ENCODE measurements at regions not wholly inside any gene's neighbourhood (a gene's known extent, or its start where the extent isn't known, plus 50 kb on each side); places are given as distances from the start of the nearest gene placed in this dataset.

DNA sequence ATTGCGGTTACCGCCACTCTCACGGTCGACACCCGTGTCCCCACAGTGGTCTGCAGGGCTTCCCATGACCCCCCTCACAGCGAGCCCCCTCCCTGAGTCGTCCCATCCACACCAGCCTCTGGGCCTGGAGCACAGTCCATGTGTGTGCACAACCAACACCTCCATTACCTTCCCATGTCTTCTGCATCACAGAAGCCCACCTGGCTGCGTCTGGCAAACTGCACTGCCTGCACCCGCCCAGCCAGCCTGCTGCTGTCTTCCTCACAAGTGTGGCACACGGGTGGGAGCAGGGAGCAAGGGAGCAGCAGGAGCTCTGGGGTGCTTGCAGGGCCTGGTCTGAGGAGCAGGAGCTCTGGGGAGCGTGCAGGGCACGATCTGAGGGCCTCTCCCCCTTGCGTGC lies 415.3 kb upstream of the IRX4 start:
- TF ChIP-seq, protein P1, sequence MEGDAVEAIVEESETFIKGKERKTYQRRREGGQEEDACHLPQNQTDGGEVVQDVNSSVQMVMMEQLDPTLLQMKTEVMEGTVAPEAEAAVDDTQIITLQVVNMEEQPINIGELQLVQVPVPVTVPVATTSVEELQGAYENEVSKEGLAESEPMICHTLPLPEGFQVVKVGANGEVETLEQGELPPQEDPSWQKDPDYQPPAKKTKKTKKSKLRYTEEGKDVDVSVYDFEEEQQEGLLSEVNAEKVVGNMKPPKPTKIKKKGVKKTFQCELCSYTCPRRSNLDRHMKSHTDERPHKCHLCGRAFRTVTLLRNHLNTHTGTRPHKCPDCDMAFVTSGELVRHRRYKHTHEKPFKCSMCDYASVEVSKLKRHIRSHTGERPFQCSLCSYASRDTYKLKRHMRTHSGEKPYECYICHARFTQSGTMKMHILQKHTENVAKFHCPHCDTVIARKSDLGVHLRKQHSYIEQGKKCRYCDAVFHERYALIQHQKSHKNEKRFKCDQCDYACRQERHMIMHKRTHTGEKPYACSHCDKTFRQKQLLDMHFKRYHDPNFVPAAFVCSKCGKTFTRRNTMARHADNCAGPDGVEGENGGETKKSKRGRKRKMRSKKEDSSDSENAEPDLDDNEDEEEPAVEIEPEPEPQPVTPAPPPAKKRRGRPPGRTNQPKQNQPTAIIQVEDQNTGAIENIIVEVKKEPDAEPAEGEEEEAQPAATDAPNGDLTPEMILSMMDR (IDR thresholded peaks at IDR 0.05; ENCODE audit: low read depth, low read length): no peak
- Histone ChIP-seq H3K27ac (ENCODE audit: low read depth, low read length) (no peak overlapping the region), H3K9me3 (ENCODE audit: control insufficient read depth, insufficient read depth, low read length) (peaks cover 72% of the 10 kb centered on the region), H3K27me3 (ENCODE audit: control insufficient read depth, insufficient read depth, low read length) (no peaks in the 10 kb centered on the region), H3K4me3 (ENCODE audit: low read depth, low read length) (no peak overlapping the region)
- POLR2A ChIA-PET: no interaction called here
- no peak for DNase-seq (ENCODE audit: low read depth, low spot score)
- CTCF ChIA-PET: no interaction called here

DNA sequence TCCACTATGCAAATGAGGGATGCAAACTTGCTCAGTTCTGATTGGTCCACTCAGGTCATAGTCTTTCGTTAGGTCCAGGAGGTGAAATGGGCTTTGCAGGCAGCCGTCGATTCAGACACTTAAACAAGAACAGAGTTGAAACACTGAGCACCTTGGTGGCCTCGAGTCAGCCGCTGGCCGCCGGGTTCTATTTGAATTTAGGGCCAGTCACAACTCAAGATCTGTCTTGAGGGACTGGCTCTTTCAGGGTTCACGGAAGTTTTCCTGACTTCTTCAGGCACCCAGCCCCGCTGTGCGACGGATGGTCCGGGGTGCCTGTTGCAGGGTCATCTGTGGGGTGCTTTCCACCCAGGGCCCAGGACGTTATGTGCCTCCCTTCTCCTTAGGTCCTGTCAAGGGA lies 412.8 kb upstream of the IRX4 start:
- TF ChIP-seq, protein P1 (IDR thresholded peaks at IDR 0.05; ENCODE audit: low read depth, low read length): no peak
- Histone ChIP-seq H3K27ac (ENCODE audit: low read depth, low read length) (no peak overlapping the region), H3K9me3 (ENCODE audit: control insufficient read depth, insufficient read depth, low read length) (peaks cover 63% of the 10 kb centered on the region), H3K4me3 (ENCODE audit: low read depth, low read length) (no peak overlapping the region), H3K27me3 (ENCODE audit: control insufficient read depth, insufficient read depth, low read length) (no peaks in the 10 kb centered on the region)
- no peak for DNase-seq (ENCODE audit: low read depth, low spot score)
- ChIA-PET POLR2A (no interaction called here), CTCF (no interaction called here)

- peaks cover 55% of the 10 kb centered on the region for H3K9me3 ChIP-seq (ENCODE audit: control insufficient read depth, insufficient read depth, low read length)
- CTCF ChIA-PET: no interaction called here
- no peaks in the 10 kb centered on the region for H3K27me3 ChIP-seq (ENCODE audit: control insufficient read depth, insufficient read depth, low read length)
- POLR2A ChIA-PET: no interaction called here
- TF ChIP-seq, protein P1 (IDR thresholded peaks at IDR 0.05; ENCODE audit: low read depth, low read length): no peak
- no peak overlapping the region for H3K4me3 ChIP-seq (ENCODE audit: low read depth, low read length)
- H3K27ac ChIP-seq (ENCODE audit: low read depth, low read length): no peak overlapping the region
- DNase-seq (ENCODE audit: low read depth, low spot score): no peak
Measured at GRCh38 chr5:2293906-2294305, 411.2 kb upstream of the IRX4 start.

DNA sequence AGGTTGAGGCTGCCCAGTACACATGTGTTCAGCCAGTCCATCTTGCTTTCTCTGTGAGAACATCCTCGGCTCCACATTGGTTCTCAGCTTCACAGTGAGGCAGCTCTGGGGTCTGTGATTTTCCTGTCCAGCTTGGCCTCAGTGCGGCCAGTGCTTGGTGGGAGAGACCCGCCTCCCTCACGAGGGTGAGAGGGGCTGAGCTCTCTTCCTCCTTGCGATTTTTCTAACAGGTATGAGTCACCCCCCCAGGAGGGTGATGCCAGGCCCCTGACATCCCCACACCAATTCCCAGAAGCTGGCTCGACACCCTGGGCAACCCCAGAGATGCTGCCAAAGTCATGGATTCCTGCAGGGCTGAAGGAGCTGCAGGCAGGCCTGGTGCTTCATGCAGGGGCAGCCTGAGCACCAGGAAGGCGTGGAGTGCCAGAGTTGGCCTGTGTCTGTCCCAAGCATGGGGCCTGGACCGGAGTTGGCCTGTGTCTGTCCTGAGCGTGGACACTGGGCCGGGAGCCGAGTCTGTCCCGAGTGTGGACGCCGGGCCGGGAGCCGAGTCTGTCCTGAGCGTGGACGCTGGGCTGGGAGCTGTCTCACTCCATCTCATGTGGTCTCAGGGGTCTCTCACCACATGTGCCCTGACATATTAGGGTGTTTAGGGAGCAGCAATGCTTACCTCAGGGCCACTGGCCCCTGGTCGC lies 408.6 kb upstream of the IRX4 start:
- TF ChIP-seq, protein P1 (IDR thresholded peaks at IDR 0.05; ENCODE audit: low read depth, low read length): no peak
- H3K4me3 ChIP-seq (ENCODE audit: low read depth, low read length): no peak overlapping the region
- no peak for DNase-seq (ENCODE audit: low read depth, low spot score)
- H3K9me3 ChIP-seq (ENCODE audit: control insufficient read depth, insufficient read depth, low read length): peaks cover 58% of the 10 kb centered on the region
- ChIA-PET POLR2A (no interaction called here), CTCF (no interaction called here)
- H3K27me3 ChIP-seq (ENCODE audit: control insufficient read depth, insufficient read depth, low read length): no peaks in the 10 kb centered on the region
- no peak overlapping the region for H3K27ac ChIP-seq (ENCODE audit: low read depth, low read length)

DNA sequence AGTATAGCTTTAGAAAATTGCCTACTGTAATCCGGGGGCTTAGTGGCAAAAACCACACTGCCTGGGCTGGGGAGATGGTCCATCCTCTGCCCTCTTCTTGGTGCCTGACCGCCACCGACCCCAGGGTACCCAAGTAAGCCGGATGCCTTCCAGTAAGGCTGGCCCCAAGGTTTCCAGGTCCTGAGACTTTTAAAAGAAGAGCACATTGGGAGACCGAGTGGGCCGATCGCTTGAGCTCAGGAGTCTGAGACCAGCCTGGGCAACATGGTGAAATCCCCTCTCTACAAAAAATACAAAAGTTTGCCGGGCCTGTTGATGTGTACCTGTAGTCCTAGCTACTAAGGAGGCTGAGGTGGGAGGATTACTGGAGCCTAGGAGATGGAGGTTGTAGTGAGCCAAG lies 406.7 kb upstream of the IRX4 start:
- ChIA-PET CTCF (no interaction called here), POLR2A (no interaction called here)
- no peak overlapping the region for H3K4me3 ChIP-seq (ENCODE audit: low read depth, low read length)
- no peak overlapping the region for H3K27ac ChIP-seq (ENCODE audit: low read depth, low read length)
- no peaks in the 10 kb centered on the region for H3K27me3 ChIP-seq (ENCODE audit: control insufficient read depth, insufficient read depth, low read length)
- no peak for DNase-seq (ENCODE audit: low read depth, low spot score)
- TF ChIP-seq, protein P1 (IDR thresholded peaks at IDR 0.05; ENCODE audit: low read depth, low read length): no peak
- H3K9me3 ChIP-seq (ENCODE audit: control insufficient read depth, insufficient read depth, low read length): peaks cover 60% of the 10 kb centered on the region
